Pancreas (tissue), 10 donors: ENCODE measurements at regions not wholly inside any gene's neighbourhood (a gene's known extent, or its start where the extent isn't known, plus 50 kb on each side); places are given as distances from the start of the nearest gene placed in this dataset.

Experiments used
- ATAC-seq, 4 donors: fragments of 200-7000 bp; cut with Tn5 transposase; one replicate each; pipeline versions ENCODE4 v1.8.0 to v1.9.1; 2020; ENCODE audit warnings: mild to moderate bottlenecking in 4 of 4, moderate library complexity in 4 of 4
- DNase-seq, 6 donors: peaks; one replicate each; pipeline ENCODE4 v3.0.0-alpha.2; 2020
- FAIRE-seq: peaks from 2 replicates; lab custom pipeline; 2012; peaks lifted over from hg19 to GRCh38; lab: Jason Lieb, UNC
- H3K27ac ChIP-seq, 4 donors: fragments of 200-600 bp; sonication (generic); 1 replicate in 3 of 4; 2 replicates in 1 of 4; pipeline versions ENCODE4 v1.5.0 to v1.8.0; 2020
- H3K27me3 ChIP-seq, 4 donors: fragments of 200-600 bp; one replicate each; pipeline ENCODE4 v1.8.0; 2021
- H3K36me3 ChIP-seq, 3 donors: fragments of 200-600 bp; sonication (generic) in 1 of 3; one replicate each; pipeline versions ENCODE4 v1.5.0 to v1.8.0; 2020 to 2021
- H3K4me1 ChIP-seq, 3 donors: fragments of 200-600 bp; one replicate each; pipeline ENCODE4 v1.8.0; 2021
- H3K4me3 ChIP-seq, 4 donors: fragments of 200-600 bp; sonication (generic) in 2 of 4; one replicate each; pipeline versions ENCODE4 v1.5.0 to v1.8.0; 2020 to 2021
- H3K9me3 ChIP-seq, 4 donors: fragments of 200-600 bp; one replicate each; pipeline ENCODE4 v1.8.0; 2021
- WGBS, 2 donors: extraction: QIAGEN DNeasy Blood & Tissue Kit; methylation state at CpG; one replicate each; pipeline ENCODE4 v1.1.7; 2013; 5-methylcytosine and 5-hydroxymethylcytosine counted together
- intact Hi-C, 3 donors: fragments of 100-400 bp; cut with DNase I; formaldehyde crosslinking; loops; one replicate each; pipeline versions ENCODE4 v1.11.1 to v1.14.2; 2022
- TF ChIP-seq, protein P1 (sequence below), 4 donors: fragments of 200-600 bp; sonication (generic) in 3 of 4; IDR thresholded peaks; one replicate each; pipeline versions ENCODE4 v1.5.0 to v1.8.0; 2021; ENCODE audit warnings: antibody characterized with exemption in 4 of 4
- donor health status: healthy with polysubstance abuse.
- donor health status: DM: no; HTN: no; CAD: no; lungs with moderate emphysema.
- donor health status: DM: no; HTN: no; CAD: no.
- donor health status: control.
- donor health status: control.
- donor health status: Bipolar disorder and iron deficiency.
- donor health status: DM: yes; HTN: yes; CAD: no.
- donor health status: DM: no; HTN: no; CAD: no.
- donor health status: DM: no; HTN: no; CAD: no.
- donor health status: DM: yes; HTN: yes; CAD: no.

DNA sequence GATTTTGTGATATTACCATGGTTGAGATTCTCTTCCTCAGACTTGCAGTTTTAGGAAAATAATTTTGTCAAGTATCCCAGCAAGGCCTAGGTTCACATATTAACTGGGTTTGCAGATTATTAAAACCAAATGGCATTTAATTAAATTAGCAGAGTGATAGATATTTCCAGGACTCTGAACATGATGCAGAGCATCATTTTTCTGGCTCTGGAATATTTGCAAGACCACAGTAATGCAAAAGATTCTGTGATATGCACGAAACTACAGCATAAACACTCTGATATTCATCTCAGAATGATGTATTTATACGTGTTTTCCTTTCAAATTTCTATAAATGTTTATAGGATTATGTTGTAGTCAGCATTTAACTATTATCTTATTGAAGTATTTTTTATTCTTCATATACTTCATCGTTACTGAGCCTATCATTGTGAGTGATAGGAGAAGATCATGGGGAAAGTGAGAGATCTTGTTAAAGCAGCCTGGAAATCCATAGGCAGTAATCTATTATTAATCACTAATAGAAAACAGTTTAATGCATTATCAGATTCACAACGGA, 1245.6 kb downstream of the OTOL1 start:
- WGBS, 2 donors, result 45 to 54% methylated on average over 4 of the region's 4 CpGs
- FAIRE-seq, result no peak
- H3K27ac ChIP-seq, result no peak overlapping the region
- H3K27me3 ChIP-seq, result no peaks in the 10 kb centered on the region
- no peak overlapping the region for H3K4me3 ChIP-seq
- TF ChIP-seq, protein P1, sequence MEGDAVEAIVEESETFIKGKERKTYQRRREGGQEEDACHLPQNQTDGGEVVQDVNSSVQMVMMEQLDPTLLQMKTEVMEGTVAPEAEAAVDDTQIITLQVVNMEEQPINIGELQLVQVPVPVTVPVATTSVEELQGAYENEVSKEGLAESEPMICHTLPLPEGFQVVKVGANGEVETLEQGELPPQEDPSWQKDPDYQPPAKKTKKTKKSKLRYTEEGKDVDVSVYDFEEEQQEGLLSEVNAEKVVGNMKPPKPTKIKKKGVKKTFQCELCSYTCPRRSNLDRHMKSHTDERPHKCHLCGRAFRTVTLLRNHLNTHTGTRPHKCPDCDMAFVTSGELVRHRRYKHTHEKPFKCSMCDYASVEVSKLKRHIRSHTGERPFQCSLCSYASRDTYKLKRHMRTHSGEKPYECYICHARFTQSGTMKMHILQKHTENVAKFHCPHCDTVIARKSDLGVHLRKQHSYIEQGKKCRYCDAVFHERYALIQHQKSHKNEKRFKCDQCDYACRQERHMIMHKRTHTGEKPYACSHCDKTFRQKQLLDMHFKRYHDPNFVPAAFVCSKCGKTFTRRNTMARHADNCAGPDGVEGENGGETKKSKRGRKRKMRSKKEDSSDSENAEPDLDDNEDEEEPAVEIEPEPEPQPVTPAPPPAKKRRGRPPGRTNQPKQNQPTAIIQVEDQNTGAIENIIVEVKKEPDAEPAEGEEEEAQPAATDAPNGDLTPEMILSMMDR (IDR thresholded peaks at IDR 0.05), result no peak
- H3K36me3 ChIP-seq, result no peaks in the 10 kb centered on the region
- DNase-seq, result no peak
- no peak for ATAC-seq
- no peaks in the 10 kb centered on the region for H3K4me1 ChIP-seq
- intact Hi-C loops, result no loop called here
- no peaks in the 10 kb centered on the region for H3K9me3 ChIP-seq

DNA sequence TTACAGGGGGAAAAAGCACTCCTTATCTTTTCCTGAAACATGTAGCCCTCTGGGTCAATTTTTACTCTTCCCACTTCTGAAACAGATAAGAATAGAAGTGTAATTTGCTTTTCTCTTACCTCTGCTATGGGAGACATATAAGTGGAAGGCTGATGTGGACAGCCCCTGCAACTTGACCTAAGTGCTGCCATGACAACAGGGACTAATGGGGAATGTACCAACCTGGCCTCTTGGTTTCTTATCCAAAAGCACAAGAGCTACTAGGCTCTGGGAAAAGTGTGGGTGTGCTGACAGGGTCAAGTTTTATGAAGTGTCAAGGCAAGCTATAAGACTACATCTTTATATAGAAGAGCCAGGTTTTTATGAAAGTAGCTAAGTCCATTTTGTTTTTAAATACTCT, 1246.5 kb downstream of the OTOL1 start:
- ATAC-seq (no peak), DNase-seq (no peak), FAIRE-seq (no peak)
- H3K4me1 ChIP-seq, result no peaks in the 10 kb centered on the region
- no peaks in the 10 kb centered on the region for H3K27me3 ChIP-seq
- H3K9me3 ChIP-seq, result no peaks in the 10 kb centered on the region
- intact Hi-C loops, result no loop called here
- H3K4me3 ChIP-seq, result no peak overlapping the region
- H3K27ac ChIP-seq, result no peak overlapping the region
- no peaks in the 10 kb centered on the region for H3K36me3 ChIP-seq
- TF ChIP-seq, protein P1 (IDR thresholded peaks at IDR 0.05), result no peak

DNA sequence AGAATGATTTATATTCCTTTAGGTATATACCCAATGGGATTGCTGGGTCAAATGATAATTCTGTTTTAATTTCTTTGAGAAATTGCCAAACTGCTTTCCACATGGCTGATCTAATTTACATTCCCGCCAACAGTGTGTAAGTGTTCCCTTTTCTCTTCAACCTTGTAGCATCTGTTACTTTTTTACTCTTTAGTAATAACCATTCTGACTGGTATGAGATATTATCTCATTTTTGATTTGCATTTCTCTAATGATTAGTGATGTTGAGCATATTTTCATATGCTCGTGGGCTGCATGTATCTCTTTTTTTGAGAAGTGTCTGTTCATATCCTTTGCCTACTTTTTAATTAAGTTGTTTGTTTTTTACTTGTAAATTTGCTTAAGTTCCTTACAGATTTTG, 1264.2 kb downstream of the OTOL1 start:
- no peak for ATAC-seq
- H3K9me3 ChIP-seq, result no peaks in the 10 kb centered on the region
- H3K27me3 ChIP-seq, result no peaks in the 10 kb centered on the region
- no peak overlapping the region for H3K27ac ChIP-seq
- FAIRE-seq, result no peak
- no peak overlapping the region for H3K4me3 ChIP-seq
- TF ChIP-seq, protein P1 (IDR thresholded peaks at IDR 0.05), result no peak
- DNase-seq, result no peak
- intact Hi-C loops, result no loop called here
- no peaks in the 10 kb centered on the region for H3K36me3 ChIP-seq
- no peaks in the 10 kb centered on the region for H3K4me1 ChIP-seq
- WGBS, 2 donors, result 45 to 51% methylated on average over 2 of the region's 2 CpGs

DNA sequence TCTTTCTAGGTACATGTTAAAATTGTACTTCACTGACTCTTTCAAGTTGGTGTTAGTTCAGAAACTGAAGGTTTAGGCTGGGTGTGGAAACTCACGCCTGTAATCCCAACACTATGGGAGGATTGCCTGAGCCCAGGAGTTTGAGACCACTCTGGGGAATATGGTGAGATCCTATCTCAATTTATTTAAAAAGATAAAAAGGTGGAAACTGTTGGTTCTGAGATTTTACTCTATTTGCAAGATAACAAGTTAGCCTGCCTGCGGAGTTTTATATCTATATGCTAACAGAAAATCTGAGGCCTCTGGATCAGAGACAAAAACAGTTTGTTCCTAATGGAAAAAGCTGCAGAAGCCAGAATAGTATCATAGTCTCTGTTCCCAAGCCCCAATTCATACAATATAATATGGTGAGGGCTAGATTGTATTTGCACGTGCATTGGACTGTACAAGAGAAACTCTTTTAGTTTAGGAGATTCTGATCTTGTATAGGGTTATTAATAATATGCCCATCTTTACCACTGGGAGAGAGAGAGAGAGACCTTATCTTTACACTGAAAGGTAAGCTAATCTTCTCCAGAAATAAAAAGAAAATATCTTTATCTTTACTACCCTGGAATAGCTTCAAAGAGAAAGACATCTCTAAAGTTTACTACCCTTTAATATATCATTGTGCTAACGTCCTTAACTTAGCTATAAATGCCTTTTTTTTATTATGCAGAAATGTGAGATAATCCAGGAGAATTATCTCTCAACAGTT, 1267.6 kb downstream of the OTOL1 start:
- Histone ChIP-seq H3K27me3 (no peaks in the 10 kb centered on the region), H3K9me3 (no peaks in the 10 kb centered on the region), H3K4me3 (no peak overlapping the region), H3K27ac (no peak overlapping the region), H3K4me1 (no peaks in the 10 kb centered on the region), H3K36me3 (no peaks in the 10 kb centered on the region)
- 29 to 51% methylated on average over 4 of the region's 4 CpGs for WGBS, 2 donors
- ATAC-seq, result no peak
- TF ChIP-seq, protein P1 (IDR thresholded peaks at IDR 0.05), result no peak
- no peak for FAIRE-seq
- DNase-seq, result no peak
- intact Hi-C loops, result no loop called here

DNA sequence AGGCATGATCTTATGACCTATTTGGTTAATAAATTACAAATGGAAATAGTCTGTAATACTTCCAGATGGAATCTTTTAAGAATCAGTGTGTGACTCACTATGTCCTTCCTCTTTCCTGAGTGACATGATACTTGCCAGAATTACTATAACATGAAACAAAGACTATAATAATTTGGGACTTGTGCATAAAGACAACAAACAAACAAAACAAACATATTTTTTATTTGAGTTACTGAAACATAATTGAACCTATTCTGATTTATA, 1268.1 kb downstream of the OTOL1 start:
- H3K27me3 ChIP-seq, result no peaks in the 10 kb centered on the region
- no peaks in the 10 kb centered on the region for H3K9me3 ChIP-seq
- no peaks in the 10 kb centered on the region for H3K36me3 ChIP-seq
- no peak for DNase-seq
- no peak for FAIRE-seq
- no peak overlapping the region for H3K27ac ChIP-seq
- no peak for ATAC-seq
- intact Hi-C loops, result no loop called here
- H3K4me3 ChIP-seq, result no peak overlapping the region
- no peaks in the 10 kb centered on the region for H3K4me1 ChIP-seq
- TF ChIP-seq, protein P1 (IDR thresholded peaks at IDR 0.05), result no peak
